G401 (cell line): ENCODE measurements at regions not wholly inside any gene's neighbourhood (a gene's known extent, or its start where the extent isn't known, plus 50 kb on each side); places are given as distances from the start of the nearest gene placed in this dataset.

ENCODE experiments used
- DNase-seq: peaks from one replicate; pipeline ENCODE4 v3.0.0-alpha.2; 2015; ENCODE audit warnings: low spot score
- in situ Hi-C: cut with HindIII; loops from 2 replicates; pipeline ENCODE4 v1.10.0; 2016; ENCODE audit warnings: low sequenced_read_pairs, mixed read lengths

- no peak for DNase-seq
- in situ Hi-C loops, result no loop called here
Observed at GRCh38 chr20:22386306-22386623, 198.1 kb downstream of the FOXA2 start.

DNA sequence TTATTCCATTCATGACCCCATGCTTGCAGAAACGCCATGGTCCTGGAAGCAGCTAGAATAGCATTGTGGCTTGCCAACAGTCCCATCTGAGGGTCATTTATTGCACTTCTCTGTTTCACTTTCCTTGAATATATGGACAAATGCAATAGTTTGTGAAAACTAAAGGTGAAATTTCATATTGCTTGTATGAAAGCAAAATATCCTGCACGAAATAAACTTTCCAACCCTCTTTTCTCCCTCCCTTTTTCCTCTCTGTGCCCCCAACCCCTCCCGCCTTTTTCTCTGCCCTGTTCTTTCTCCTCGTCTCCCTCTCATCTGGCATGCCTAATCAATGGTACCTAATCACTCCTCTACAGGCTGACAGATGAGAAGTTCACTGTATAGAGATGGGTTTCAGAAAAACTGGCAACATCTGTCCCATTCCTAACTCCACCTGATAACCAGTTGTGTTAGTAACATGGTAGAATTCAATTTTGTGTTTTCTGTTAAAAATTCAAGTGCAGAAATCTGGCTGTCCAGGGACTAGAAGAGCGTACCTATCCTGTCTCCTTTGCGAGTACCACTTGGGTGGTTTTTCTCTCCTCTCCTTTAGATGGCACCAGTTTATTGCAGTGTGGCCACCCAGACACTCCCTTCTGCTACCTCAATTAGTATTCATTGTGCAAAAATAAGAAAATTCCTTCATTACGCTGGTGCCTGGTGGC is 198.6 kb downstream of the FOXA2 start:
- peak; percentile 1 for DNase-seq
- in situ Hi-C loops, result no loop called here

GRCh38 chr20:22384978-22385377 is 199.4 kb downstream of the FOXA2 start:
- in situ Hi-C loops, result no loop called here
- DNase-seq, result no peak

- no peak for DNase-seq
- in situ Hi-C loops, result no loop called here
Observed at GRCh38 chr20:22383156-22383555, 201.2 kb downstream of the FOXA2 start.

GRCh38 chr20:22382742-22383141 is 201.6 kb downstream of the FOXA2 start:
- in situ Hi-C loops, result no loop called here
- DNase-seq, result no peak

DNA sequence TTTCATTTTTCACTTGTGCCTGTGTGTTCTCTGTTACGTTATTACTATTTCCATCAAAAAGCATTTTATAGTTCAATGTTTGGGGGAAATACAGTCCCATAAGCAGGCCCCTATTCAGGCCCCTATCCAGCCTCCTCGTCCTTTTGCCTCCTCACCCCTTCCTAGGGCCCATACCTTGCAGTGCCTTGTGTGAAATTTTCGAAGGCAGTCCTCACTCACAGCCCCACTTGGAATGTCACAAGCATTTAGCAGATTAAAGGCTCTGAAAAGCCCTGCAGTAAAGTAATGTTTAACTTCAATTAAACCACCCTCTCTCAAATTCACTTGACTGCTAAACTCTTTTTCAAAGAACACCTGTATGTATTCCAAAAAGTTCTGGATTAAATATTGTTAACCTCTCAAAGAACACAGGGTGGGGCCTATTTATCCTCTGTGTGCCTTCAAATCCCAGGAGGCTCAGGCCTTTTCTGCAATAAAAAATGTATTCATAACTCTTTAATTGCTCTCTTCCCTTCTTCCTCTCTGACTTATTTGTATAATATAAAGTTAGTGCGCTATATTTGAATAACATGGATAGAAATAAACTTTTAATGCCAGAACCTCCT is 202.5 kb downstream of the FOXA2 start:
- in situ Hi-C loops, result no loop called here
- DNase-seq, result no peak

DNA sequence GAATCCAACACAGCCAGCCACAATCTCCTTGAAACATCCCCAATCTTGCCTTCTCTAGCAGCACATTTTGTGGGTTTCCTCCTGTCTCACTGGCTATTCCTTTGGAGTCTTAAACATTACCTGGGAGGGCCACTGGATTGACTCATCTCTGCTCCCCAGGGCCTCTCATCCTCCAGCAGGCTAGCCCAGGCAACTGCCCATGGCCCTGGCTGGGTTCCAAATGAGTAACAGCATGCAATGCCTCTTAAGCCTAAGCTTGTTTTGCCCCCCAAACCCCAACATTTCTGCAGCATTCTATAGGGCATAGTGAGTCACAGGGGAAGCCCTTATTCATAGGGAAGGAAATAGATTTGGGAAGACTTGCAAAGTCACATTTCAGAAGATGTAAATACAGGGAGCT is 204.9 kb downstream of the FOXA2 start:
- in situ Hi-C loops, result no loop called here
- no peak for DNase-seq

DNA sequence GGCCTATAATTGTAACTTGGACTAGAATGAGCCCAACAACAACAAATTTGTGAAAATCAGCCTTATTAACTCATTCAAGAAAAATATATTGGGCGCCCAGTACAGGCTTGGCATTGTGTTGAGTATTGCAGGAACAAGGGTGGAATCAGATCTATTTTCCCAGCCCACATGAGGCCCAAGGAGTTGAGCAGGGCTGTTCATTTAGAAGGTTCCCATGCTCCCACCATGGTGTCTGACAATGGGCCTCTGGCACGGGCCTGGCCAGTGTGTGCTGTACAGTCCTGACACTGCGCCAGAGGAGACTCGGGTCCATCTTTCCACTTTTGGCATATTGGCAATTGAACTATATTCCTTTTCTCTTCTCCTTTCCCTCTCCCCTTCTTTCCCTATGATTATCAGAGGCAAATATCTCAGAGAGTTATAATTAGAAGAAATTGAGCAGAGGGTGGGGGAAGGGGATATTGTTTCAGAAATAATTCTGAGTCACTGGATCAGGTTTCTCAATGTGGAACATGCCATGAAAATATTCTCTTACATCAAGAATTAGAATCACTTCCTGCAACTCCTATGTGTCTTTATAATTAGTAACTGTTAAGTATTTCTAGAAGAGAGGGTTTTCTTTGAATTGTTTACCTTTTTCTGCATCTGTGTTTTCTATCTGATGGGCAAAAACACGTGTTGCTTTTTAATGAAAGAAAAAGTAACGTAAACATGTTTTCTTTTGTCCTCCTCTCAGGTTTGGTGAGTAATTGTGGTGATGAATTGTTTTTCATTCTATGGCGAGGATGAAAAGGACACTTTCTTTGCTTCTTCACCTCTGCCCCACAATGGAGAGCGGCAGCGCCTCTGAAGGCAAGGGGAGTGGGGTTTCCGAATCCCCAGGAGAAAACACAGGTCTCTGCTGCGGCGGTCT is 209.4 kb downstream of the FOXA2 start:
- no peak for DNase-seq

DNA sequence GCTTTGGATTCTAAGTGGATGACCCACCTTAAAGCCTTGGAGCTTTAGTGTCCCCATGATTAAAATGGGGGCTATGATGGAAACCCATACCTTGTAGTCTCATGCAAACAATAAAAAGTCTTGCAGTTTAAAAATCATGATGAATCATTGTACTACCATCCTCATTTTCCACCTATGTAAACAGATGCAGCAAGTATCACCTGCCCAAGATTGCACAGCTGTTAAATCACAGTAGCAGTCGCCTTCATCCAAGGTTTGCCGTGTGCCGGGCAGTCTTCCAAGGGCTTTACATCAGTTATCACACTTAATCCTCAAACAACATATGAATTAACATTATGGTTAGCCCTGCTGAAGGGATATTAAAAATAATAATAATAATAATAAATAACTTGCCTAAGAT is 210.3 kb downstream of the FOXA2 start:
- no peak for DNase-seq
- in situ Hi-C loops, result no loop called here

More for the DNA sequence above, 209.4 kb downstream of the FOXA2 start:
- in situ Hi-C loops, result no loop called here

GRCh38 chr20:22373164-22373895 is 211.0 kb downstream of the FOXA2 start:
- no peak for DNase-seq
- in situ Hi-C loops, result no loop called here

- DNase-seq, result no peak
- in situ Hi-C loops, result no loop called here
Observed at GRCh38 chr20:22371843-22372242, 212.5 kb downstream of the FOXA2 start.

- DNase-seq, result no peak
- in situ Hi-C loops, result no loop called here
Observed at GRCh38 chr20:22370137-22370536, 214.2 kb downstream of the FOXA2 start.

GRCh38 chr20:22369100-22369499 is 215.3 kb downstream of the FOXA2 start:
- in situ Hi-C loops, result no loop called here
- DNase-seq, result no peak

GRCh38 chr20:22368235-22368634 is 216.1 kb downstream of the FOXA2 start:
- DNase-seq, result no peak
- in situ Hi-C loops, result no loop called here

DNA sequence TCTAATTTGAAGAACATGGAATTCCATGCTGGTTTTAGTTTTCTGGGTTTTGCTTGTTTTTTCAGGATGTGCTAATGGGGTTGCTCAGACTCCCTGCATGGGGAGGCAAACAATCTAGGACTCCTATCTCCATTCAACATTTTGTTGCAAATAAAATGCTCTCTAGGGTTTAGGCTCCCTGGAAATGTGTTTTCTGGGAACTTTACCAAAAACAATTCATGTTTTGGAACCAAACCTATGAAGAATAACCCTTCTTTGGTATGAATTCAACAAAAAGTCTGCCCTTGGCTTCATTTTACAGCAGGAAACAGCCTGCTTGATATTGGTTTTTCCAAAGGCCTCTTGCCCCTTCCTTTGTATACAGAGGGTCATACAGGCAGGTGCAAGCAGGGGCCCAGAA is 217.7 kb downstream of the FOXA2 start:
- no peak for DNase-seq
- in situ Hi-C loops, result no loop called here

DNA sequence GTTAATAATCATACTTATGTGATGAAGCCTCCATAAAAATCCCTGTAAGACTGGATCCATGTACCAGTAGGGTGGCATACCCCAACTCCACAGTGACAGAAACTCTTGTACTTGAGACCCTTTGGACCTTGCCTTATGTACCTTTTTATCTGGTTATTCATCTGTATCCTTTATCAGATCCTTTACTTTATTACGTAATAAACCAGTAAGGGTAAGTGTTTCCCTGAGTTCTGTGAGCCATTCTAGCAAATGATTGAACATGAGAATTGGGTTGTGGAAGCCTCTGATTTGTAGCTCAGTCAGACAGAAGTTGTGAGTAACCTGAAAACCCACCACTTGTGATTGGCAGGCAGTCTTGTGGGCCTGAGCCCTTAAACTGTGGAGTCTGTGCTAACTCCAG is 229.7 kb downstream of the FOXA2 start:
- in situ Hi-C loops, result no loop called here
- DNase-seq, result no peak

DNA sequence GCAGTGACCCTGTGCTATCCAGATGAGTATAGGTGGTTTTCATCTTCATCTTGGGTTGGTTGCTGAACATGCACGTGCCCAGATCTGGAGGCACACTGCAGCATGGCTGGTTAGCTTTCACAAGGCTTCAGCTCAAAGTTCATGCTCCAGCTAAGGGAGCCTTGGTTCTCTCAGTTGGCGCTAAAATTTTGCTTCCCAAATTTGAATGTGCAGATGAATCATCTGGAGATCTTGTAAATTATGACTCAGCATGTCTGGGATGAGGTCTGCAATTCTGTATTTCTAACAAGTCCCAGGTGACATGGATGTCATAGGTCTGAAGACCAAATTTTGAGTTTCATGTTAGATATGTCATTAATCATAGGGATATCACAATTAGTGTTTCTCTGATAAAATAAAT is 230.8 kb downstream of the FOXA2 start:
- no peak for DNase-seq
- in situ Hi-C loops, result no loop called here

GRCh38 chr20:22352019-22352418 is 232.4 kb downstream of the FOXA2 start:
- DNase-seq, result no peak
- in situ Hi-C loops, result no loop called here

DNA sequence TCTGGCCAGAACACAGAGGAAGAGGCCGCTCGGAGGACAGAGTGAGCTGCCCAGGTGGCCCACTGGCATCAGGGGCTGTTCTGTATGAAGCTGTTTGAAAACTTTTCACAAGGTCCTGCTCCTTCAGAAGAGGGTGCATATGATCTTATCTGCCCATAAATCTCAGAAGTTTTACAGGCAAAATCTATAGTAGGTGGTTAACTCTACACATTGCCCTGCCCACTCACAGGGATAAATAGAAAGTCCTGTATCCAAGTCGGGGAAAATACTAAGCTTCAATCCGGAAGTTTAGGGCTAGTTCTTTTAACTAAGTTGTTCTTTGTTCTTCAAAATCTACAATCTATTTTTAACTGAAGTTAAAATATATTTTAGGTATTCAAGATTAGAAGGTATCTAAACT is 233.7 kb downstream of the FOXA2 start:
- no peak for DNase-seq
- in situ Hi-C loops, result no loop called here

DNA sequence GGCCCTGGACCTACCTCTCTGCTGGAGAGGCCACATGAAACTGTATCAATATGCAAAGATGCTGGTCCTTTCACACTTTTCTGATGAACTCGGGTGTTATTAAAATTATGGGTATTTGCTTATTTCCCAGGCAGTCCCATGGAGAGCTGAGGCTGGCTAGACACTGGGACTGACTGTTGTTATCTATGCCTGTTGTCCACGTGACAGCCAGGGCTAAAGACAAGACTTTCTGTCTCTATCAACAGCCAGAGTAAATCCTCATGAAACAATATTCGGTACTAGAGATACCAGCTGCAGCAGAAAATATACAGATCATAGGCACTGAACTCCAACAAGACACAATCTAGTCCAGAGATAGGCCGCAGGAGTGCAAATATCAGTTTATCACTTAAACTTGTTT is 236.4 kb downstream of the FOXA2 start:
- DNase-seq, result no peak
- in situ Hi-C loops, result loop anchor here (10.0 kb wide), 1 partner anchor 107 kb away; no protein-coding TSS in a partner anchor
